ENCODE measurements at regions not wholly inside any gene's neighbourhood (a gene's known extent, or its start where the extent isn't known, plus 50 kb on each side); places are given as distances from the start of the nearest gene placed in this dataset.

GRCh38 chr5:164204338-164204946 lies 699.0 kb downstream of the MAT2B start:
- no peak for TF ChIP-seq KLF11 (CRISPR knock-in tag; IDR thresholded peaks at IDR 0.05)
- no peak for TF ChIP-seq ZNF678 (CRISPR knock-in tag; IDR thresholded peaks at IDR 0.05)
- TF ChIP-seq FOSL1 (CRISPR knock-in tag; IDR thresholded peaks at IDR 0.05; ENCODE audit: borderline replicate concordance): no peak
- TF ChIP-seq REST (IDR thresholded peaks at IDR 0.05; ENCODE audit: borderline replicate concordance in 1 of 2, low read depth in 1 of 2, low read length in 2 of 2): no peak
- no peak for TF ChIP-seq ZNF891 (CRISPR knock-in tag; IDR thresholded peaks at IDR 0.05)
- no peak for TF ChIP-seq ZFP36L1 (CRISPR knock-in tag; IDR thresholded peaks at IDR 0.05)
